ENCODE measurements at regions not wholly inside any gene's neighbourhood (a gene's known extent, or its start where the extent isn't known, plus 50 kb on each side); places are given as distances from the start of the nearest gene placed in this dataset.

- Histone ChIP-seq H3K4me1 (ENCODE audit: control insufficient read depth, insufficient read depth, low read length) (no peaks in the 10 kb centered on the region), H3K9me3 (replicated peaks; ENCODE audit: control insufficient read depth, low read depth, low read length) (no peaks in the 10 kb centered on the region), H3K27ac (ENCODE audit: low read length) (no peak overlapping the region), H3K4me3 (ENCODE audit: low read length) (no peak overlapping the region), H3K27me3 (ENCODE audit: control insufficient read depth, insufficient read depth, low read length) (no peaks in the 10 kb centered on the region), H3K36me3 (ENCODE audit: control insufficient read depth, insufficient read depth, low read length) (no peaks in the 10 kb centered on the region)
- DNase-seq = peak; percentile 3
- no CpG with 5 or more reads among the region's 4 CpGs for WGBS (ENCODE audit: insufficient coverage)
Observed at GRCh38 chr5:24789611-24790351, 145.0 kb upstream of the CDH10 start.

DNA sequence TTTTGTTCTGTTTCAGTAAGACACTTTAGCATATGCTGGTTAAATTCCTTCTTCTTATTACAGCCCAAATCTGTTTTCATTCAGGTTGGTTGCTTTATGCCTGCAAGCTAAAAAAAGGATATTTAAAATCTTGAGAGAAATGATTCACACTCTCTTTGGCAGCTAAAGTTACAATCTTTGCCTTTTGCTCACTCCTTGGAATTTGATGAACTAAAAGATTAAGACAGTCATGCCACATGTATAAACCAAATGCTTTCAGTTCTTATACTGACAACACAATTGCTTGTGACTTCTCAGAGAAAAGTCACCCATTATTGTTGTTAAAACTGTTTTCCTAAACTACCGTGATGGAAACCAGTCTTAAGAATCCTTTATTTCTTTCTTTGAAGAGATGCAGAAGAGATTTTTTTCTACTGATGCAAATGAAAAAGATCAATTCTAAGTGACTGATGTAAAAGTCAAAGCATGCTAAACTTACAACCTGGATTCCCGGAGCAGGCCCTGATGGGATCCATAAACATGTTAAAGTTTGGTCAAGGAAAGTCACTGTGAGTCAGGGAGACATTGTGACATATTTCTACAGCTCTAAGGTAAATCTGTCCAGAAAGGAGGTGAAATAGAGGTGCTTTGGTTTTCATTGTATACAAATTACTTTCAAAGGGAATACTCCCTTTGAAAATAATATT lies 144.2 kb upstream of the CDH10 start:
- Histone ChIP-seq H3K9me3 (replicated peaks; ENCODE audit: control insufficient read depth, low read depth, low read length) (no peaks in the 10 kb centered on the region), H3K4me3 (ENCODE audit: low read length) (no peak overlapping the region), H3K27me3 (ENCODE audit: control insufficient read depth, insufficient read depth, low read length) (no peaks in the 10 kb centered on the region), H3K36me3 (ENCODE audit: control insufficient read depth, insufficient read depth, low read length) (no peaks in the 10 kb centered on the region), H3K27ac (ENCODE audit: low read length) (no peak overlapping the region), H3K4me1 (ENCODE audit: control insufficient read depth, insufficient read depth, low read length) (no peaks in the 10 kb centered on the region)
- no CpG with 5 or more reads among the region's 2 CpGs for WGBS (ENCODE audit: insufficient coverage)
- DNase-seq = peak; percentile 32

DNA sequence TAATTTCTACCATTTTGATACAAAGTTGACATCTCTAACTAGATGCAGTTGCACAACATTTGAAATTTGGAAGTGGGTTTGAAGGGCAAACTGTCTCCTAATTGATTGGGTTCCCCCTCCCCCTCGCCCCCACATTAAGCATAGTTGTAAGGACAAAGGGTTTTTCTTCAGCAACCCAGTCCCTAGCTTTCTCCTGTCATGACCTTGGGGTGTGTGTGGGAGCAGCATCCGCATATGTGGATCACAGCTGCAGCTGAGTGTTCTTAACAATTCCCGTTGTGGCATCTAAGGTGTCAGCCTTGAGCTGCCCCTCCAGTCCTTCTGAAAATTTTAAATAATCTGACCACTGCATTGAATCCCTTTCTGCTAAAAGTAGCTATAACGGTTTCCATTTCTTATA lies 141.3 kb upstream of the CDH10 start:
- Histone ChIP-seq H3K36me3 (ENCODE audit: control insufficient read depth, insufficient read depth, low read length) (no peaks in the 10 kb centered on the region), H3K27ac (ENCODE audit: low read length) (no peak overlapping the region), H3K27me3 (ENCODE audit: control insufficient read depth, insufficient read depth, low read length) (no peaks in the 10 kb centered on the region), H3K4me1 (ENCODE audit: control insufficient read depth, insufficient read depth, low read length) (no peaks in the 10 kb centered on the region), H3K9me3 (replicated peaks; ENCODE audit: control insufficient read depth, low read depth, low read length) (peaks cover 2% of the 10 kb centered on the region), H3K4me3 (ENCODE audit: low read length) (no peak overlapping the region)
- no peak for DNase-seq
- WGBS (ENCODE audit: insufficient coverage) = 67% methylated on average over 1 of the region's 4 CpGs

- H3K4me1 ChIP-seq (ENCODE audit: control insufficient read depth, insufficient read depth, low read length) = no peaks in the 10 kb centered on the region
- DNase-seq = no peak
- no peak overlapping the region for H3K4me3 ChIP-seq (ENCODE audit: low read length)
- no peak overlapping the region for H3K27ac ChIP-seq (ENCODE audit: low read length)
- H3K27me3 ChIP-seq (ENCODE audit: control insufficient read depth, insufficient read depth, low read length) = no peaks in the 10 kb centered on the region
- H3K9me3 ChIP-seq (replicated peaks; ENCODE audit: control insufficient read depth, low read depth, low read length) = peaks cover 2% of the 10 kb centered on the region
- no peaks in the 10 kb centered on the region for H3K36me3 ChIP-seq (ENCODE audit: control insufficient read depth, insufficient read depth, low read length)
Observed at GRCh38 chr5:24783596-24783995, 138.8 kb upstream of the CDH10 start.

- H3K9me3 ChIP-seq (replicated peaks; ENCODE audit: control insufficient read depth, low read depth, low read length) = peaks cover 2% of the 10 kb centered on the region
- H3K36me3 ChIP-seq (ENCODE audit: control insufficient read depth, insufficient read depth, low read length) = no peaks in the 10 kb centered on the region
- no peak overlapping the region for H3K4me3 ChIP-seq (ENCODE audit: low read length)
- H3K4me1 ChIP-seq (ENCODE audit: control insufficient read depth, insufficient read depth, low read length) = no peaks in the 10 kb centered on the region
- 92% methylated on average over 2 of the region's 10 CpGs for WGBS (ENCODE audit: insufficient coverage)
- H3K27me3 ChIP-seq (ENCODE audit: control insufficient read depth, insufficient read depth, low read length) = no peaks in the 10 kb centered on the region
- no peak for DNase-seq
- no peak overlapping the region for H3K27ac ChIP-seq (ENCODE audit: low read length)
Observed at GRCh38 chr5:24777392-24777791, 132.6 kb upstream of the CDH10 start.

DNA sequence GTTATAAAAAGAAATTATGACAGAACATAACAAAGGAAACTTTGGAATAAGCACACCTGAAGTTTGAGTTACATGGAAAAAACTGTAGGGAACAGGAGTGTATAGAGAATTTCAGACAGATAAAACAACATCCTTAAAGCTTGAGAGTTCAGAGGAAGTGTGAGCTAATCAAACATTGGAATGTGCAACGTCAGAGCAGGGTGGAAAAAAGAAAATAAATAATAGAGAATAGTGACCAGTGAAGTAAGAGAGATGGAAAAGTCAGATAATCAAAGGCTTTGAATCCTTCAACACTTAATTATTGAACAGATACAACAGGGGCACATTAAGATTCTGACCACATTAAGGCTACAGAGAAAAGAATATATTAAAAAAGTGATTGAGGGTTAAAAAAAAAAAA lies 128.5 kb upstream of the CDH10 start:
- no CpG with 5 or more reads among the region's 1 CpG for WGBS (ENCODE audit: insufficient coverage)
- no peak overlapping the region for H3K4me3 ChIP-seq (ENCODE audit: low read length)
- no peaks in the 10 kb centered on the region for H3K27me3 ChIP-seq (ENCODE audit: control insufficient read depth, insufficient read depth, low read length)
- no peak for DNase-seq
- no peaks in the 10 kb centered on the region for H3K36me3 ChIP-seq (ENCODE audit: control insufficient read depth, insufficient read depth, low read length)
- no peak overlapping the region for H3K27ac ChIP-seq (ENCODE audit: low read length)
- H3K4me1 ChIP-seq (ENCODE audit: control insufficient read depth, insufficient read depth, low read length) = no peaks in the 10 kb centered on the region
- H3K9me3 ChIP-seq (replicated peaks; ENCODE audit: control insufficient read depth, low read depth, low read length) = no peaks in the 10 kb centered on the region

DNA sequence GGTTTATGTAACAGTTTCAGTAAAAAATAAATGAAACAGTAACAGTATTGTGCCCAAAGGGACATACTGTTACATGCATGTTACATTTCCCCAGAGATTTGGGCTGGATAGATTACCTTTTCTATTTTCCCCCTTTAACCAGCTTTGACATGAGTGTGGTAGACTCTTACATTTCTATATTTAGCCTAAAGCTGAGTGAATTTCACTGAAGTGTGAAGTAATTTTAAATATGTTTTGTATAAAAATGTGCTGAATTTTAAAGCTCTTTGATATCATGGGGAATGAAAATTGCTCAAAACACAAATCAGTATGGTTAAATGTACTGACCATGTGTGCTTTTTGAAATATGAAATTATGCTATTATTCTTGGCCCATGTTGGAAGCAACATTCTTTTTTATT lies 122.3 kb upstream of the CDH10 start:
- Histone ChIP-seq H3K27ac (ENCODE audit: low read length) (no peak overlapping the region), H3K4me1 (ENCODE audit: control insufficient read depth, insufficient read depth, low read length) (no peaks in the 10 kb centered on the region), H3K36me3 (ENCODE audit: control insufficient read depth, insufficient read depth, low read length) (no peaks in the 10 kb centered on the region), H3K9me3 (replicated peaks; ENCODE audit: control insufficient read depth, low read depth, low read length) (peaks cover 9% of the 10 kb centered on the region), H3K4me3 (ENCODE audit: low read length) (no peak overlapping the region), H3K27me3 (ENCODE audit: control insufficient read depth, insufficient read depth, low read length) (no peaks in the 10 kb centered on the region)
- DNase-seq = no peak

GRCh38 chr5:24765219-24765618 lies 120.4 kb upstream of the CDH10 start:
- Histone ChIP-seq H3K9me3 (replicated peaks; ENCODE audit: control insufficient read depth, low read depth, low read length) (peaks cover 13% of the 10 kb centered on the region), H3K4me1 (ENCODE audit: control insufficient read depth, insufficient read depth, low read length) (no peaks in the 10 kb centered on the region), H3K27me3 (ENCODE audit: control insufficient read depth, insufficient read depth, low read length) (no peaks in the 10 kb centered on the region), H3K36me3 (ENCODE audit: control insufficient read depth, insufficient read depth, low read length) (no peaks in the 10 kb centered on the region), H3K27ac (ENCODE audit: low read length) (no peak overlapping the region), H3K4me3 (ENCODE audit: low read length) (no peak overlapping the region)
- no CpG with 5 or more reads among the region's 1 CpG for WGBS (ENCODE audit: insufficient coverage)
- no peak for DNase-seq

DNA sequence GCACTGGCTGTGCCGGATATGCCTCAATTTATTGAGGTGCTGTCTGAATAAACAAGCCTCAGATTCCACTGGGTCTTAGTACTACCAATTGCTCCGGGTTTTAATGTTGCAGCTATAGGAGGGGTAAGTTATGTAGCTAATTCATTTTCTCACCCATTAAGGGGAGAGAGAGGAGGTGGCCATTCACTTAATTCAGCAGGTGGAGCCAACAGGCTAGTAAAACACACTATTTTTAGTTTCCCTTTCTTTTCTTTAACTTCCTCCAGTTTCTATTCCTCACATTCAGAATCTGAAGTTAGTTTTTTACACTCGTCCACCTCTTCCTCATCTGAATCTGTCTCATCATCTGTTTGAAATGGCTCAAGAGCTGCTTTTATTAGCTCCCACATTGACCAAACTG lies 105.6 kb upstream of the CDH10 start:
- H3K9me3 ChIP-seq (replicated peaks; ENCODE audit: control insufficient read depth, low read depth, low read length) = peaks cover 6% of the 10 kb centered on the region
- WGBS (ENCODE audit: insufficient coverage) = 33% methylated on average over 1 of the region's 3 CpGs

GRCh38 chr5:24749701-24750100 lies 104.9 kb upstream of the CDH10 start:
- Histone ChIP-seq H3K4me1 (ENCODE audit: control insufficient read depth, insufficient read depth, low read length) (no peaks in the 10 kb centered on the region), H3K4me3 (ENCODE audit: low read length) (no peak overlapping the region), H3K36me3 (ENCODE audit: control insufficient read depth, insufficient read depth, low read length) (no peaks in the 10 kb centered on the region), H3K9me3 (replicated peaks; ENCODE audit: control insufficient read depth, low read depth, low read length) (peaks cover 6% of the 10 kb centered on the region), H3K27me3 (ENCODE audit: control insufficient read depth, insufficient read depth, low read length) (no peaks in the 10 kb centered on the region), H3K27ac (ENCODE audit: low read length) (no peak overlapping the region)
- peak; percentile 5 for DNase-seq
- WGBS (ENCODE audit: insufficient coverage) = 94% methylated on average over 2 of the region's 3 CpGs

More for the DNA sequence above, 105.6 kb upstream of the CDH10 start:
- Histone ChIP-seq H3K4me1 (ENCODE audit: control insufficient read depth, insufficient read depth, low read length) (no peaks in the 10 kb centered on the region), H3K27ac (ENCODE audit: low read length) (no peak overlapping the region), H3K27me3 (ENCODE audit: control insufficient read depth, insufficient read depth, low read length) (no peaks in the 10 kb centered on the region), H3K36me3 (ENCODE audit: control insufficient read depth, insufficient read depth, low read length) (no peaks in the 10 kb centered on the region), H3K4me3 (ENCODE audit: low read length) (no peak overlapping the region)
- DNase-seq = no peak

All from muscle of leg (tissue), 3 donors.